ENCODE measurements at regions not wholly inside any gene's neighbourhood (a gene's known extent, or its start where the extent isn't known, plus 50 kb on each side); places are given as distances from the start of the nearest gene placed in this dataset.

- no peaks in the 10 kb centered on the region for H4K20me1 ChIP-seq (replicated peaks in 1 of 2; ENCODE audit: control insufficient read depth in 1 of 2, insufficient read depth in 2 of 2, low read length in 2 of 2)
- no peak for DNase-seq (ENCODE audit: low read depth in 1 of 2, low spot score in 2 of 2)
- no peak for TF ChIP-seq HDAC6 (IDR thresholded peaks at IDR 0.05; ENCODE audit: low read depth, low read length)
- no peak for TF ChIP-seq CHD1 (IDR thresholded peaks at IDR 0.05; ENCODE audit: low read depth, low read length)
- no peak for TF ChIP-seq RNF2 (IDR thresholded peaks at IDR 0.05; ENCODE audit: borderline replicate concordance, low read depth, low read length, missing control alignments, poor library complexity, severe bottlenecking)
- TF ChIP-seq MAX (IDR thresholded peaks at IDR 0.05), result no peak
- no peak for TF ChIP-seq SUZ12 (IDR thresholded peaks at IDR 0.05; ENCODE audit: low read length)
- no peak for TF ChIP-seq RBBP5 (IDR thresholded peaks at IDR 0.05; ENCODE audit: borderline replicate concordance, low read depth, low read length)
- no peak for TF ChIP-seq SIX5 (IDR thresholded peaks at IDR 0.05; ENCODE audit: low read depth, low read length)
- TF ChIP-seq, protein P1, sequence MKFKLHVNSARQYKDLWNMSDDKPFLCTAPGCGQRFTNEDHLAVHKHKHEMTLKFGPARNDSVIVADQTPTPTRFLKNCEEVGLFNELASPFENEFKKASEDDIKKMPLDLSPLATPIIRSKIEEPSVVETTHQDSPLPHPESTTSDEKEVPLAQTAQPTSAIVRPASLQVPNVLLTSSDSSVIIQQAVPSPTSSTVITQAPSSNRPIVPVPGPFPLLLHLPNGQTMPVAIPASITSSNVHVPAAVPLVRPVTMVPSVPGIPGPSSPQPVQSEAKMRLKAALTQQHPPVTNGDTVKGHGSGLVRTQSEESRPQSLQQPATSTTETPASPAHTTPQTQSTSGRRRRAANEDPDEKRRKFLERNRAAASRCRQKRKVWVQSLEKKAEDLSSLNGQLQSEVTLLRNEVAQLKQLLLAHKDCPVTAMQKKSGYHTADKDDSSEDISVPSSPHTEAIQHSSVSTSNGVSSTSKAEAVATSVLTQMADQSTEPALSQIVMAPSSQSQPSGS (IDR thresholded peaks at IDR 0.05; ENCODE audit: low read length), result no peak
- TF ChIP-seq BCL11A (IDR thresholded peaks at IDR 0.05; ENCODE audit: low read depth in 2 of 2, low read length in 2 of 2), result no peak
- no peak for TF ChIP-seq TAF7 (optimal IDR thresholded peaks at IDR 0.05; ENCODE audit: borderline replicate concordance, low read depth, low read length)
These were observed 134.2 kb downstream of the DSC3 start for GRCh38 chr18:30908381-30908780.

More at GRCh38 chr18:30908381-30908780, 134.2 kb downstream of the DSC3 start:
- H2BK5ac ChIP-seq (ENCODE audit: low read depth, low read length), result no peak overlapping the region
- no peak overlapping the region for H4K91ac ChIP-seq (replicated peaks; ENCODE audit: insufficient read length, low read length)
- H3K9me3 ChIP-seq (ENCODE audit: insufficient read depth in 2 of 2, low read depth in 1 of 2, low read length in 1 of 2), result no peaks in the 10 kb centered on the region
- no peak overlapping the region for H3K23ac ChIP-seq (ENCODE audit: insufficient read length)
- no peak overlapping the region for H2BK15ac ChIP-seq (ENCODE audit: low read length)
- no peak overlapping the region for H3K4me3 ChIP-seq (ENCODE audit: extremely low read depth in 1 of 4, insufficient read depth in 2 of 4, low read depth in 3 of 4, low read length in 4 of 4)
- H2BK120ac ChIP-seq (replicated peaks; ENCODE audit: low read depth, low read length), result no peak overlapping the region
- H3K9ac ChIP-seq (replicated peaks in 1 of 4; ENCODE audit: extremely low read depth in 1 of 4, low read depth in 3 of 4, low read length in 3 of 4), result no peak overlapping the region
- ChIA-PET CTCF (ENCODE audit: partially characterized antibody) (no interaction called here), POLR2A (ENCODE audit: partially characterized antibody) (no interaction called here)
- no peak overlapping the region for H3K18ac ChIP-seq (ENCODE audit: extremely low read depth, low read length)
- H3K56ac ChIP-seq (replicated peaks; ENCODE audit: insufficient read length, low read depth, low read length), result no peak overlapping the region
- no peaks in the 10 kb centered on the region for H3K79me2 ChIP-seq (ENCODE audit: control insufficient read depth in 1 of 2, insufficient read depth in 2 of 2, low read length in 2 of 2)
- no peaks in the 10 kb centered on the region for H3K79me1 ChIP-seq (ENCODE audit: low read depth, low read length)
- no peak overlapping the region for H3K14ac ChIP-seq (ENCODE audit: insufficient read length)
- H4K8ac ChIP-seq (ENCODE audit: extremely low read depth, insufficient read depth, low read length), result no peak overlapping the region
- H3K4ac ChIP-seq (replicated peaks; ENCODE audit: insufficient read length, low read depth, low read length), result no peak overlapping the region
- no peak overlapping the region for H2BK12ac ChIP-seq (ENCODE audit: low read depth, low read length)
- no peaks in the 10 kb centered on the region for H3K27me3 ChIP-seq (replicated peaks in 1 of 4; ENCODE audit: control insufficient read depth in 3 of 4, extremely low read depth in 1 of 4, insufficient read depth in 3 of 4, low read length in 3 of 4)
- no peaks in the 10 kb centered on the region; a peak in 1 of 7 replicates for H3K4me1 ChIP-seq (replicated peaks in 1 of 4; ENCODE audit: control insufficient read depth in 3 of 4, insufficient read depth in 4 of 4, low read length in 3 of 4)
- 90% methylated on average over 1 of the region's 1 CpG; no CpG with 5 or more reads in 1 of the 2 experiments for WGBS, 2 experiments (ENCODE audit: extremely low coverage in 1 of 2, insufficient coverage in 1 of 2, insufficient read length in 1 of 2, insufficient replicate concordance in 2 of 2, low coverage in 1 of 2, low lambda C conversion rate in 2 of 2, missing lambda C conversion rate in 1 of 2)
- H2AK5ac ChIP-seq (ENCODE audit: low read depth, low read length), result no peak overlapping the region
- no peak for FAIRE-seq
- no peak overlapping the region for H3K27ac ChIP-seq (ENCODE audit: low read depth, low read length)
- H4K5ac ChIP-seq (ENCODE audit: insufficient read length, low read depth, low read length), result no peak overlapping the region
- no peak overlapping the region for H2AFZ ChIP-seq (ENCODE audit: low read length)
- no peaks in the 10 kb centered on the region for H3K23me2 ChIP-seq (ENCODE audit: low read depth, low read length)
- no peak overlapping the region for H2BK20ac ChIP-seq (ENCODE audit: low read length)
- H3K4me2 ChIP-seq (ENCODE audit: insufficient read depth in 1 of 2, low read depth in 2 of 2, low read length in 2 of 2), result no peak overlapping the region
- no peaks in the 10 kb centered on the region for H3K36me3 ChIP-seq (ENCODE audit: control insufficient read depth in 2 of 4, insufficient read depth in 4 of 4, low read length in 3 of 4)
